ENCODE measurements at regions not wholly inside any gene's neighbourhood (a gene's known extent, or its start where the extent isn't known, plus 50 kb on each side); places are given as distances from the start of the nearest gene placed in this dataset.
"Not testable (repeated sequence)": the region's sequence is repeated elsewhere in the genome, so short reads cannot be mapped to it uniquely, and the experiment has no call there.

- not testable (repeated sequence) for H3K79me2 ChIP-seq (ENCODE audit: insufficient read depth, low read length)
Measured at GRCh38 chr1:182321532-182321931, 70.1 kb downstream of the GLUL start.

More at GRCh38 chr1:182321532-182321931, 70.1 kb downstream of the GLUL start:
- not testable (repeated sequence) for H3K79me1 ChIP-seq (ENCODE audit: insufficient read depth, low read depth, low read length, poor library complexity, severe bottlenecking); H3T11ph ChIP-seq (ENCODE audit: low read length); H3K4me1 Mint-ChIP-seq; H3K4me1 ChIP-seq (ENCODE audit: insufficient read depth, low read length); H3K27me3 Mint-ChIP-seq (ENCODE audit: low read depth); H4K20me1 ChIP-seq (ENCODE audit: control insufficient read depth, insufficient read depth, insufficient read length); H2BK12ac ChIP-seq (ENCODE audit: insufficient read length, low read depth, low read length); H3K9me3 ChIP-seq (ENCODE audit: control insufficient read depth, low read depth, low read length); H3K56ac ChIP-seq (ENCODE audit: insufficient read length, low read depth, low read length); H2BK120ac ChIP-seq (ENCODE audit: low read depth, low read length, poor library complexity, severe bottlenecking); H3K18ac ChIP-seq (ENCODE audit: insufficient read length, low read depth, low read length); H3K9ac ChIP-seq (ENCODE audit: extremely low read depth, insufficient read length, low read length); H3K27me3 ChIP-seq (ENCODE audit: insufficient read depth, low read length); H2BK20ac ChIP-seq (ENCODE audit: low read depth, low read length, poor library complexity, severe bottlenecking); H2BK15ac ChIP-seq (ENCODE audit: low read depth, low read length); H3K14ac ChIP-seq (ENCODE audit: insufficient read depth, low read length); H3K23me2 ChIP-seq (ENCODE audit: insufficient read length, low read depth, low read length, poor library complexity, severe bottlenecking); H4K5ac ChIP-seq (ENCODE audit: insufficient read length, low read depth, low read length); H3K4me2 ChIP-seq (ENCODE audit: insufficient read depth, insufficient read length, low read length); H2BK5ac ChIP-seq (ENCODE audit: insufficient read length, low read length); H2AK5ac ChIP-seq (ENCODE audit: insufficient read length, low read length); H3K27ac ChIP-seq (ENCODE audit: insufficient read length, low read depth, low read length); H3K4ac ChIP-seq (ENCODE audit: low read depth, low read length); H3K36me3 Mint-ChIP-seq (ENCODE audit: insufficient read depth in 1 of 3, low read depth in 3 of 3); H3K23ac ChIP-seq (ENCODE audit: insufficient read length, low read depth, low read length); H4K91ac ChIP-seq (ENCODE audit: insufficient read length, low read depth, low read length); H3K9me3 Mint-ChIP-seq; DNase-seq; H3K27ac Mint-ChIP-seq; H2AFZ ChIP-seq (ENCODE audit: low read length); H3K4me3 Mint-ChIP-seq; H4K8ac ChIP-seq (replicated peaks; ENCODE audit: insufficient read length, low read depth, low read length)
- peak; percentile 45; the same call in 2 of the 3 replicates for TF ChIP-seq CTCF (conservative IDR thresholded peaks at IDR 0.05)
- WGBS (ENCODE audit: extremely low coverage, insufficient read length, low lambda C conversion rate), result no CpG with 5 or more reads among the region's 6 CpGs

All from H9 (cell line).